Right lung (tissue), 2 donors: ENCODE measurements at regions not wholly inside any gene's neighbourhood (a gene's known extent, or its start where the extent isn't known, plus 50 kb on each side); places are given as distances from the start of the nearest gene placed in this dataset.
A peak's percentile ranks its signal among the peaks of the same experiment; 100 is the strongest.

Experiments
- DNase-seq, 2 donors: peaks; one replicate each; pipeline ENCODE4 v3.0.0-alpha.2; 2013

DNA sequence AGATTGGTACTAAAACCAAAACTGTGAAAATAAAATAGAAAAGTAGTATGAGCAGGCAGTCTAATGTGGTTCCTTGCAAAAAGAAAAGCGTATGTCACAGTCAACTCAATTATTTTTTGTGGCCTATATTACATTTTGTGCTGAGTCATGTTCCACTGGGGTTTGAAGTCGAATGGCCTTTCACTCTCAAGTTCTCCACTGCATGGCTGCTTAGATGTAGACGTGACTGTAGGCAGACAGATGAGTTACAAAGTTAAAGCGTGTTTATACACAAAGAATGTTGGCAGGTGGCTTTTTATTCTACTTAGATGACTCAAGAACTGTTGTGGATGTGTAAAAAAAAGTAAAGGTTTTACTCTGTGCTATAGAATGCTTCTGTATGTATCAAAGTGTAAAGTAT is 133.9 kb downstream of the SLITRK6 start:
- DNase-seq, result no peak

DNA sequence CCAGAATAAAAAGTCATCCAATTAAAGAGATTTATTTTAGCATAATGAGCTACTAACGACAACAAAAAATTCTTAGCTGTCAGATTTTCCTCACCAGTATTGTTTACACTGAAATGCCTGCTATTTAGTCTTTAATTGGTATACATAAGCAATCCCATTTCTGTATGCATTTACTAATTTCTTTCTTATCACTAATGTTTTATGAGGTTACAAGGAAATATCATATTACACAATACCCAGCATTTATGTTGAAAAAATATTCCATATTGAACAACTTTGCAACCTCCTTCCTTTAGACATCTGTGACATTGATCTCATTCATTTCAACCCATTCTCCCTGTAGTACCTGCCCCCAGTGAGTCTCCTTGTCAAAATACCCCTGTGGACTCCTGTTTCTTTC is 135.4 kb downstream of the SLITRK6 start:
- DNase-seq, result peak in 1 of 2 donors; percentile 30

DNA sequence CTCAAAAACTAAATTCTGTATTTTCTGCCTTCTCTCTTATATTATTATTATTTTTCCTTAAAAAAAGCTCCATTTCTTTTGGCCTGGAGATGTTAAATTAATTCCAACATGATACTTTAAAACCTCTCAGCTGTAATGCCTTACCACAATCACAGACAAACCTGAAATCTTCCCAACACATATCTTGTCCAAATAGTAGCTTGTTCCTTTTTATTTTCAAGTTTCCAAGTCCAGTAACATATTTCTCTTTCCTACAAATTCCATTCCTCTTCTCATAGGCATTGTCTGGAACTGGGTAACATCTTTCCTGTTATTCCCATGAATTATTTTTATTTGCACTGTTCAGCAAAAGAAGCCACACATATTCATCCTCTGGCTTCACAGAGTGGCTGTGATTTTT is 137.0 kb downstream of the SLITRK6 start:
- no peak for DNase-seq

DNA sequence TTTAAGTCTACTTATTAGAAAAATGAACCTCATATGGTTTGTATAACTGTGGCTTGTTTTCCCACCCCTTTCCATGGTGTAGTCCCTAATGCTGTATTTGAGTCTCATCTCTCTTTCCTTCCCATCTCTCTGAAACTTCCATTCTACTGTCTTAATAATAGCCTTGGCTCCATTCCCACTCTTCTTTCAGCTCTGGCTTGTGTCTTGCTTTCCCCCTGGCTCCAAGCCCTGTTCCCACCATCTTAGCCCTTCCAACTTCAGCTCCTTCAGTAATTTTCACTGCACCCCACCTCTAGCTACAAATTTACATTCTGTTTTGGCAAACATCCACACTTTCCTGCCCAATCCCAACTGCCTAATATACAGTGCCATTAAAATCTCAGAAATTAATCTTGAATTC is 137.5 kb downstream of the SLITRK6 start:
- DNase-seq, result no peak

DNA sequence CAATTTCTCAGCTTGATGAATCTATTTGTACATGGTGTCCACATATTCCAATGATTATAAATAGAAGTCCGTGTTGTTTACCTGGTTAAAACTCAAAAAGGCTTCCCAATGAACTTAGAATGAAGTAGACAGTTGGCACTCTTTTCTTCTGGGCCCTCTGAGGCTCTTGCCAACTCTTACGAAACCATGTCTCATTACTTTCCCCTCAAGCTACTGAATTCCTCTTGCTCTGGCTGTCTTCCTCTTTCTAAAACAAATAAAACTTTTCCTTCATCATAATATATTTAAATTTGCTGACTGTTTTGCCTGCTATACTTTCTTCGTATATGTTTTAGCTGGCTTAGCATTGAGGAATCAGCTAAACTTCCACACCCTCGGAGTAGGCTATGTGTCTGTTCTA is 139.7 kb downstream of the SLITRK6 start:
- DNase-seq, result peak in 1 of 2 donors; percentile 28

DNA sequence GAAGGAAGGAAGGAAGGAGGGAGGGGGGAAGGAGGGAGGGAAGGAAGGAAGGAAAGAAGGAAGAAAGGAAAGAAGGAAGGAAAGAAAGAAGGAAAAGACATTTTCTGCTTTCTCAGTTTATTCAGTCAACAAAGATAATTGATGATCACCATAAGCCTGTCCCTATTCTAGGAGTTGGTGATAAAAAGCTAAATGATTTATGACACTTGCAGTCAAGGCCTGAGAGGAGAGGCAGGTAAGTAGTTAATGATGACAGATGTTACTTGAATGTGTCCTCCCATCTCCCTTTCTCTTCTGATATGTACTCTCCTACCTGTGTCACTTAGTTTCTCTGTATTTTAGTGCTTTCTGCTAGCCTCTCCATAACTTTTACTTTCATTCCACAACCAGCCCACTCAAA is 141.3 kb downstream of the SLITRK6 start:
- DNase-seq, result no peak

DNA sequence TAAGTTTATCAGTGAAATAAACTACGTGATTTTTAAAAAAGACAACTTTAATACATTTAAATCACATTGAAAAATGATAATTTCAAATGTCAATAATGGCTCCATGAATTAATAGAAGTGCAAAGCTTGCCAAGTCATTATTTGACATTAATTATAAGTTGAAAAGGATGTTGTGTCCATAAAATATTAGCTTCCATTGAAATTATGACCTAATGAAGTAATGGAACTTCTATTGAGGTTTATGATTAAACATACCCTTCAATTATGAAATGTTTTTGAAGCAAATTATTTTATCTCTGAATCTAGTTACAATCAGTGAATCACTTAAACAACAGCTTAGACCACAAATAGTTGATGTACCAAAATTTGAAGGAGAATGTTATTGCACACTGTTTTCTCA is 144.2 kb downstream of the SLITRK6 start:
- no peak for DNase-seq

DNA sequence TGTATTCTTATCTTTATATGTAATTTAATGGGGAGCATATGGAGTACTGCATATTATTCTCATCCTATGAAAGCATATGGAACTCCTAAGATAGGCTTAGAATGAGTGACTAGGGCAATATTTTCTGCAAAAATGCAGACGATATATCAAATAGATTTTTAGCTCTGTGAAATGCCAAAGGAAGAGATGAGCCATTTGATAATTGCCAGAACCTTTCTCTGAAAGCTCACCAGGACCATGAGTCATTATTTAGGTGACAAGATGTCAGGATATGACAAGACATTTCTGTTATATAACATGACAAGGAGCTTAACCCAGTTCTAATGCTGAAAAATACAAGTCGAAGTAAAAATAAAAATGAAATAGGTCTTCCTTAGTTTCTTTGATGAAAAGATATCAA is 145.0 kb downstream of the SLITRK6 start:
- no peak for DNase-seq

DNA sequence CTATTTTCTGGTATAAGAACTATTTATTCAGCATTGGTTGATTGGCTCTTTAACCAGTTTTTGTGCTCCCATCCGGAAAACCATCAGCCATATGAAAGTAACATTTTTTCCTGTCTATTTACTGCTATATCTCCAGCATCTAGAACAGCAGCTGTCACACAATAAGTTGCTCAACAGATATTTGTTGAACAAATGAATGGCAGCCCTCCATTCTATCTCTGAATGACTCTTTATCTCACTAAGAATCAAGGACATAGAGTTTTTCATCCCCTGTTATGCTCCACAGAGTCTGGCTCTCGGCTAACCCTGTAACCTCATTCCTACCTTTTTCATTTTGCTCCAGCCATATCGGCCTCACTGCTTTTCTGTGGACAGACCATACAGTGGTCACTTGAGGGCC is 145.5 kb downstream of the SLITRK6 start:
- no peak for DNase-seq

DNA sequence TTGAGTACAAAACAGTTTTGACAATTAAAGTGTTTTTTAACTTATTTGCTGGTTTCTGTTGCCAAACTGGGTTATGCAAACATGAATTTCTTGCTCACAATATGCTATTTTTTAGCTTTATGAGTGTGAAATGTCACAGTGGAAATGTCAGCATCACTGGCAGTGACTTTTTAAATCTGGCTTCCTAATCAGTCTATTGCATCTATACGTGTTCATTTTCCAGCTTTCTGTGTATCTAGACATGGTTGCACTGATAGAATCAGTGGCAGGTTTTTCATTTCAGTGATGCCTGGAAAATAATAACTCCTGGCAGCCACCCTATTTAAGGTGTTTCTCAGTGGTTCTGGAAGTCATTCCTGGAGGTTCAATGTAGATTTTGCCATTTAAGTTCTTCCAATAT is 146.7 kb downstream of the SLITRK6 start:
- DNase-seq, result no peak

DNA sequence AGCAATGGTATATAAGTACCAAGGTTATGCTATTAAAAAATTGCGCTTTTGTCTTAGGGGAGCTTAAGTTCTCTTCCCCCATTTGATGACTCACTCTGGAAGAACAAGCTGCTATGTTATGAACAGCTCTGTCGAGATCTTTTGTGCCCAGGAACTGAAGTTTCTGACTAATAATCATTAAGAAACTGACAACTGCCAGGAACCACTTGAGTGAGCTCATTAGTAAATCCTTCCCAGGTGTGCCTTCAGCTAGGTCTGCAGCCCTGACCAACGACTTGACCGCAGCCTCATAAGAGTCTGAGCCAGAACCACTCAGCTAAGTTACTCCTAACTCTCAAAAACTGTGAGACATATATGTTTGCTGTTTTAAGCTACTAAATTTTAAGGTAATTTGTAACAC is 147.8 kb downstream of the SLITRK6 start:
- no peak for DNase-seq

DNA sequence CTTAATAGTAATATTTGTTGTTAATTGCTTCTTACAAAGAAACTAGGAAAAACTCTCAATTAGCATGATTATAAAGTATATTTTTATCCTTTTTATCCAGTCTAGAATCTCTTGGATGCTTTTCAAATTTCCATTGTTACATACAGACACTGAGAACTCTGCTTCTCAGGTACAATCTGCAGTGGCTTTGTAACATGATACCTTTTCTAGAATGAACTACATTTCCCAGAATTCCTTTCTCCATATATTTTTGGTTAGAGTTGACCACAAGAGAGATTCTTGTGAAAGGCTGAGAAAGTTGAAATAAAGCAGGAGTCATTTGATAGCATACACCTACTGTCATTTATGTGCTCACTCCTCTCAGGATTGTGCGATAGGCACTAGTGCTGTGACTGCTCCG is 148.6 kb downstream of the SLITRK6 start:
- DNase-seq, result no peak

DNA sequence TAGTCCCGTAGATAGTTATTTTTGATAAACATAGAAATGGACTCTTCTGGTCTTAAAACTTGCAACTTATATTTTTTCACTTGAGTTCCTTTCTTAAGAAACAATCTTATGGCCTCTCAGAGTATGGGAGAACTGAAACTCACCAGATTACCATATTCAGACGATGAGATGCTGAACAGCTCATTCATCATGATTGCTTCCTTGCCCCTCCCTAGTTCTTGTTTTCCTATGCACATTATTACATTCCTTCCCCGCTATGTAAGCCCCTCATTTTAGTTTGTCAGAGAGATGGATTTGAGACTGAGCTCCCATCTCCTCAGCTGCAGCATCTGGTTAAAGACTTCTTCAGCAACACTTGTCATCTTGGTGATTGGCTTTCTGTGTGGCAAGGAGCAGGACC is 158.5 kb downstream of the SLITRK6 start:
- DNase-seq, result no peak

DNA sequence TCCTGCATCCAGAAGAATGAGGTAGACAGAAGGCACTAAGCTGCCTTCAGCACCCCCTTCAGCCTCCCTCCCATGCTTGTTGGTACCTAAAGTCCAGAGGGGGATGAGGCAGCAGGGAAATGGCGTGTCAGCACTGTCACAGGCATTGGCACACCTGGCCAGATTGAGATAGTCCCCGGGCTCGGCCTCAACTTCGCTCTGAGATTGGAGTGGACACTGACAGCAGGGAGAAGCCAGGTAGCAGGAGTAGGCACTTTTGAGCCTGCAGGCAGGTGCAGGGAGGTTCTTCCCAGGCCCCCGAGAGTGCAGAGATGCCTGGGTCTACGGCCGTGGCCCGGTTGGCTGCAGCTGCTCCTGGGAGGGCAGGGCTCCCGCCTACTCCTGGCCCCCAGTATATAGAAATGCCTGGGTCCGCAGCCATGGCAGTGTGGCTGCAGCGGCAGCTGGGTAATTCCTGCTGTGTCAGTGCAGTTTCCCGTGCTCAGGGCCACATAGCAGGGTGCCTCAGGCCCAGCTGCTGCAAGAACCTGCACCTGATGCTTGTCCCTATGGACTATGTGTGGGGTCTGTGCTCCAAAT is 160.3 kb downstream of the SLITRK6 start:
- no peak for DNase-seq

DNA sequence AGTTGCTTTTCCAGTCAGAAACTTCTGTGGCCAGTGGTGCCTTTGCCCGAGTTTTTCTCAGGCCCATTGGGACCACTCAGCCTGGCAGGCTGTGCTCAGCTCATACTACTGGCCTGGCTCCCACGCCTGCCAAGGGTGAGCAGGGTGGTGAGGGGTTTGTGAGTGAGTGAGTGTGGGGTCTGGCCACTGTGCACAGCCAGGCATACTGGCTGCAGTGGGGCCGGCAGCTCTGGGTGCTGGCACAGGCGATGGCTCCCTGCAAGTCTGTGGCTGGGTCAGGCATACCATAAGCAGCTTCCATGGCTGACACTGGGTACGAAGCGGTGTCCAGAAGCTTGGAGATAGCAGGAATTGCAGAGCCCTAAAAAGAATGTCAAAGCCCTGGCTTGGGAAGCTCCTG is 161.0 kb downstream of the SLITRK6 start:
- no peak for DNase-seq

DNA sequence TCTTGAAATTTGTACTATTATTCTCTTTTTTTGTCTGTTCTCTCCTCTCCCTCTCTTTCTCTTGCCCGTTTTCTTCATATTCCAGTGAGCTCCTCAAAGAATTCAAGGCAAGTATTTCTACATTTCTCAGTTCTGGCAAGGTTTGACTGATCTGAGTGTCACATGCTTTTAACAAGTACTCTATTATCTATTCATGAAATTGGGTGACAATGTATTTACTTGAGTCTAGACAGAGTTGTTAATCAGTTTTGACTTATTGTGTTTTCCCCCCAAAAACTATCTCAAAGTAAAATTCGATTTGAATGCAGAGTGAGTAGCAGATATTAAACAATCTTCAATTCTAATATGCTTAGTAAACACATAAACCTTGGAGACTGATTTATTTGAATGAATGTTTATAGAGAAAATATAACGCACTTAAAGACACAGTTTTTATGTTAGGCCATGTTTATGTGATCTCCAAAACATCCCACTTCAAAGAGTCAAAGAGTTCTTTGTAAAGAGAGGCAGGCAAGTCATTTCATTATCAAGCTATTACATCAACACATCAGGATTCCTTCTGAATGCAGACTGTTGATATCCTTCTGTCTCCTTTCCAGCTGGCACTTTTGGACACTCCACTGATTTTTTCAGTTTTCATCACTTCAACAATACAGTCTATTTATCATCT is 166.6 kb downstream of the SLITRK6 start:
- peak; percentile 56 to 61 for DNase-seq

DNA sequence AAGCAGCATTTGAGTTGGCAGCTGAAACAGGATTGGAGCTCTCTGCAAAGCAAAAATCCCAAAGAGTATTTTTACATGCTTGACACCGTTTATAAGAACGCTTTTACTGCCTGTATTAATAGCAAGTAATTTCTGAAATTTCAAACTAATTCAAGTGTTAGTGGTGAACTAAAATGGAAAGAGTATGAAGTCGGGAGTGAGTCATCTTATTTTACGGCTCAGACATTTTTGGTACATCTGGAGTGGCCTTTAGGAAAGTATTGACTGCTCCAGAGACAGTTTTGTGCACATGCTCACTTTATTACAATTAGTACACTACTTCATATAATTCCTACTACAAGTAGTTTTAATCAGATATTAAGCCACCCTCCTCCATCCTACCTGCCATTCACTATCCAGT is 167.4 kb downstream of the SLITRK6 start:
- no peak for DNase-seq

DNA sequence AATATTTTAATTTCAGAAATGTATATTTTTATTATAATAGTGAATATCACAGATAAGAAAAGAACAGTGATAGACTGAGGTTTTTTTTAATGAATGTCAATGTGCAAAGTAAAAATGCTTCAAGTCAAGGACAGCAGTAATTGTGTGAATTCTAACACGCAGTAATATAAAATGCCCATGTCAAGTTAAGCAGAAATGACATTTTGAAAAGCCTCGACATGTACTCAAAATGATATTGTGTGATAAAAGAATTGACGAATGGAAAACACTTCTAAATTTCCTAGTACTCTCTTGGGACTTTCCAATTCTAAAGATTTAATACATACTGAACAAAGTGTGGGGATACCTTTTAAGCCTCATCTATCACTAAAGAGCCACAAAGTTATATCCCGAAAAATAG is 172.6 kb downstream of the SLITRK6 start:
- DNase-seq, result no peak

DNA sequence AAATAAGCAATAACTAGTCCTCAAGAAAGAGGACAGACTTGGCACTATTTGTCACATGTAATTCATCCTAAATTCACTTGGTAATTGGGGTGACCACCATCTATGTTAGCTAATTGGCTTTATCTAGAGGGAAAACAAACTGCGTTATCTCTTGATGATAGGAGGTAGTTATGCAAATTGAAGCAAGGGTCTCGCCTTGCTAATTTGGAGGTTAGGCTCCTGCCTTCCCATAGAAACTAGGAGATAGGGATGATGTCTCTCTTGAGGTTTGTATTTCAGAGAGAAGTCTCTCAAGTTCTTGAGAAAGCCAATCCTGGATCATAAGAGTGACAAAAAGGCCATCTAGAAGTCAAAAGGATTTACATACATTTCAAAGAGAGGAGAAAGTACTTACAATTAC is 179.9 kb downstream of the SLITRK6 start:
- no peak for DNase-seq

DNA sequence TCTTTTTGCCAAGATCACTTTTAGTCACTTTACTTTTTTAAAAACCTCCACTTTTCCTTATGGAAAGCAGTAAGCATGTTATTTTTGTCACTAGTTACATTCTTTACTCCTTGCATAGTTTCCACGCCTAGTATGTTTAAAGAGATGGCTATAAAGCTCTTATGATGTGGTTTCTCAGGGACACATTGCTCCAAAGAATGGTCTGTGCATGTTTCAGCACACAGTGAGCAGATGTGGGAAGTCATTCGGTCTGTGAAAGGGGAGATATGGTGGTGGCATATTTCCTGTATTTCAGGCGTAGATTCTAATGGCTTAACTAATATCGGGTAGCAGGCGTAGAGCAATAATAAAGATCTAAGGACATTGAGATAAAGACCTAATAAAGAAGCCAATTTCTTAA is 180.7 kb downstream of the SLITRK6 start:
- DNase-seq, result no peak

DNA sequence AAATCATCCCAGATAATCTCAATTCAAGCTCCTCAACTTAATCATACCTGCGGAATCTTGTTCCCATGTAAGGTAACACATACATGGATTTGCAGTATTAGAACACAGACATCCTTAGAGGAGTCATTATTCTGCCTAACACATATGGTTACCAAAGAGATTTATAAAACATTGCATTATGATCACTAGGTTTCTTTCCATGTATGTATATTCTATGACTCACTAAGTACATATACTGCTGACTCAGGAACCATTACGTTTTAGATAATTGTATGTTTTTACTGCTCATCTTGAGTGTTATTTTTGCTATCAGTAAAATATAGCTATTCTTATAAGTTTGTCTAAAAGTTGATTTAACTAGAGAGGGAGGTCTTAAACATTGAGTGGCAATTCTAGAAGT is 182.9 kb downstream of the SLITRK6 start:
- DNase-seq, result no peak

DNA sequence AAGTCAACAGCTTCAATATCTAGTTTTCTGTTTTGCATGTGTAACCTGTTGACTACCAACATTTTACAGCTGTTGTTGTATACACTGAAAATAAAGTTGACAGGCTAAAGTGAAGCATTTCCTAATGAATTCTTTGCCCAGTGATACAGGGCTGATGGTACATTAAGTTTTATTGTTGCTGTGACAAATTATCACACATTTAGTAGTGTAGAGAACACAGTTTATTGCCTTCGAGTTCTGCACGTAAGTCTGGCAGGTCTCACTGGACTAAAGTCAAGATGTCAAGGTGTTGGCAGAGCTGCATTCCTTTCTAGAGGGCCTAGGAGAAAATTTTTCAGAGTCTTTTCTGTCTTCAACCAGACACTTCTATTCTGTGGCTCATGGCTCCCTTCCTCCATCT is 184.2 kb downstream of the SLITRK6 start:
- no peak for DNase-seq

DNA sequence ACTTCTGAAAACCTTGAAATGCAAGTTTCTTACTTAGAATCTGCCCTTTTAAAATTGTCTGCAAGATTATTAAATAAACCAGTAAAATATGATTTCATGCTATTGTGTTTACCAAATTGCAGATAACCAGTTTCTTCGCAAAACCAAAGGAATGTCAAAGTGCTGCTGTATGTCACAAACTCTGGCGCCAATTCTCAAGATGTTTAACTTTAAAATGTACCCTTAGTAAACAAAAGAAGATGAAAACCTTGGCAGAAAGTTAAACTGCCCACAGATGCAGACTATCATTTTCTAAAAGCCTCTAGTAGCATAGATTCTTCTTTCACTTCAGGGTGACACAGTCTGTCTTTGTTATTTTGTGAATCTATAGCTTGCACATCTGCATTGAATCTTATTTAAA is 189.2 kb downstream of the SLITRK6 start:
- no peak for DNase-seq

DNA sequence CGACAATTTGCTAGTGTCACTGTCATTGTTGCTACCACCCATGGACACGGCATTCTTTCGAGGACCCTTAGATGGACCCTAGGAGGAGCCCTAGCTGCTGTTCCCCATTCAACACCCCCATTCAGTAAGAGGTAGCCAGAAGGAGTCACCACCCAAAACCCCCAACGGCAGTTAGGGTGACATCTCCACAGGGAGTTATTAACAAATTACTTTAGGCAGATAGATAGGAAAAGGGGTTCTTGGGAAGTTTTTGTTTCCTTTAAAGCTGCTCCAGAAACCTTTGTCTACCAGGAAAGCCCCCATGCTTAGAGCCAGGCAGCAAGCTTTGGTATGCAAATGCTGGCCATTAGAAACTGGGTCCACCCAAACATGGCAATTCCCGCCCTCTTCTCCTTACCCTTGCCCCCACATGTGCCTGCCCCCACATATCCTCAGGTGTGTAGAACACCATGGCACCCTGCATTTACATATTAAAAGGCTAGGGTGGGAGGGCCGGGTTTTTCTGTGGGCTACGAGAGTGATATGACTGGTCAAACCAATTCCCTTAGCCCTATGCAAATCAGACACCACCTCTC is 190.9 kb downstream of the SLITRK6 start:
- DNase-seq, result no peak
